Left lobe of liver (tissue), 2 donors: ENCODE measurements at regions not wholly inside any gene's neighbourhood (a gene's known extent, or its start where the extent isn't known, plus 50 kb on each side); places are given as distances from the start of the nearest gene placed in this dataset.
"Not testable (repeated sequence)": the region's sequence is repeated elsewhere in the genome, so short reads cannot be mapped to it uniquely, and the experiment has no call there.

ENCODE experiments used
- ATAC-seq: fragments of 200-7000 bp; cut with Tn5 transposase; one replicate; pipeline ENCODE4 v1.9.1; 2020; ENCODE audit warnings: mild to moderate bottlenecking, moderate library complexity
- DNase-seq: peaks from one replicate; pipeline ENCODE4 v3.0.0-alpha.2; 2020; ENCODE audit warnings: low spot score
- donor health status: DM: no; HTN: no; CAD: no; lungs with moderate emphysema.
- donor health status: DM: no; HTN: yes; CAD: no.

- no peak for DNase-seq
Measured at GRCh38 chr7:152594801-152595200, 81.1 kb downstream of the XRCC2 start.

GRCh38 chr7:152591976-152592375 is 84.0 kb downstream of the XRCC2 start:
- DNase-seq (no peak), ATAC-seq (no peak)

More at GRCh38 chr7:152594801-152595200, 81.1 kb downstream of the XRCC2 start:
- ATAC-seq, result no peak

DNA sequence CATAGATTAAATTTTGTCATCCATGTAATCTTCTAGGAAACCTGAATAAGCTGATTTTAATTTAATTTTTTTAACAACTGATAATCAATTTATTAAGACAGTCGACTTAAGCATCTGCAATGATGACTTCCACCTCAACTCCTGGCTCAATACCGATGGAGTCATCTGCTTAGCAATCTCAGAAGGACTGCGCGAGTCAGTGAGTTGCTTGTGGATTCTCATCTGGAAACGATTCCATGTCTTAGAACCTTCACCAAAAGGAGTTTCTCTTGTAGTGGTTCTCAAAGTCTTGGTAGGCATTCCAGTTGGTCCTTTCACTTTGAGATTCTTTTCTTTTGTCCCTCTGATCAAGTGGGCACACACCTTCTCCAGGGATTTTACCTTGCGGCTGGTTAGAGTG is 85.5 kb downstream of the XRCC2 start:
- DNase-seq, result no peak
- no peak for ATAC-seq

DNA sequence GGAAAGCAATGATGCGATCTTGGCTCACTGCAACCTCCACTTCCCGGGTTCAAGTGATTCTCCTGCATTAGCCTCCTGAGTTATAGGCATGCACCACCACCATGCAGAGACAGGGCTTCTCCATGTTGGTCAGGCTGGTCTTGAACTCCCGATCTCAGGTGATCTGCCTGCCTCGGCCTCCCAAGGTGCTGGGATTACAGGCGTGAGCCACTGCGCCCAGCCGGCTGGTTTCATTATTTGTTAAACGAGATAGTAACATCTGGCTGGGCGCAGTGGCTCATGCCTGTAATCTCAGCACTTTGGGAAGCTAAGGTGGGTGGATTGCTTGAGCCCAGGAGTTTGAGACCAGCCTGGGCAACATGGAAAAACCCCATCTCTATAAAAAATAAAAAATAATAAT is 86.1 kb downstream of the XRCC2 start:
- ATAC-seq, DNase-seq: not testable (repeated sequence)

- DNase-seq, result no peak
- ATAC-seq, result no peak
Measured at GRCh38 chr7:152588350-152588749, 87.6 kb downstream of the XRCC2 start.

- no peak for DNase-seq
- no peak for ATAC-seq
Measured at GRCh38 chr7:152587366-152587765, 88.6 kb downstream of the XRCC2 start.

DNA sequence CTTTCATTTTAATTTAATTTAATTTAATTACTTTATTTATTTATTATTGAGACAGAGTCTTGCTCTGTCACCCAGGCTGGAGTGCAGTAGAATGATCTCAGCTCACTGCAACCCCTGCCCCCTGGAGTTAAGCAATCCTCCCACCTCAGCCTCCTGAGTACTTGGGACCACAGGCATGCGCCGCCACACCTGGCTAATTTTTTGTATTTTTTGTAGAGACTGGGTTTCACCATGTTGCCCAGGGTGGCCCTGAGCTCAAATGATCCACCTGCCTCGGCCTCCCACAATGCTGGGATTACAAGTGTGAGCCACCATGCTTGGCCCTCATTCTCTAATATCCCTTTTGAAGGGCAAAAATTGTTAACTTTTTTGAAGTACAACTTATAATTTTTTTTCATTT is 92.9 kb downstream of the XRCC2 start:
- DNase-seq, result no peak
- ATAC-seq, result no peak

GRCh38 chr7:152579070-152579469 is 96.9 kb downstream of the XRCC2 start:
- DNase-seq, result no peak
- ATAC-seq, result no peak

GRCh38 chr7:152577339-152577738 is 98.6 kb downstream of the XRCC2 start:
- no peak for ATAC-seq
- DNase-seq, result no peak

DNA sequence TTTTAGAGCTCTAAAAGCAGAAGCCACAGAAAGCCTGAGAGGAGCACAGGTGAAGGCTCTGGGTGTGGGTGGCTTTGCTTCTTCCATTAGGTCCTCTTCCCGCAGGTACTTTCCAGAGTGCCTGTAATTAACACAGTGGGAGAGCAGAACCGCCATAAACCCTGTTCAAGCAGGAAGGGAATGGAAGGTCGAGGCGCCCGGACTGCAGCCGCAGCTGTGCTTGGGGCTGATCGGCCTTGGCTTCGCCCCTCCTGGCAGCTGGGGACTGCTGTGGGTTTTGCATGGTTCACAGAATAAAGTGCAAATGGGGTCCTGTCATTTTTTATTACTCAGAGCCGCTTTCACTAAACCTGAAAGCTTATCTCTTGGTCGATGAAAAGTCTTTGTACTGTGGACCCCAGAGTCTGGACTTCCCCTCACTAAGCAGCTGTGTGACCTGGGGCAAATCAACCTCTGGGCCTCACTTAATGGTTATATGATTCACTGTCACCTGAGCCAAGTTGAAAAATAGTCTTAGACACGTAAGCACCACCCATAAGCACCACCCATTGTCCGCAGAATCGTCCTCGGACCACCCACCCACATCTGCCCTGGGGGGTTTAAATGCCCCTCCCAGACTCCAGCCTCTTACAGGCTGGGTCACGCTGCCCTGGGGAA is 100.9 kb downstream of the XRCC2 start:
- ATAC-seq (no peak), DNase-seq (no peak)

- not testable (repeated sequence) for ATAC-seq, DNase-seq
Measured at GRCh38 chr7:152573186-152573585, 102.8 kb downstream of the XRCC2 start.

DNA sequence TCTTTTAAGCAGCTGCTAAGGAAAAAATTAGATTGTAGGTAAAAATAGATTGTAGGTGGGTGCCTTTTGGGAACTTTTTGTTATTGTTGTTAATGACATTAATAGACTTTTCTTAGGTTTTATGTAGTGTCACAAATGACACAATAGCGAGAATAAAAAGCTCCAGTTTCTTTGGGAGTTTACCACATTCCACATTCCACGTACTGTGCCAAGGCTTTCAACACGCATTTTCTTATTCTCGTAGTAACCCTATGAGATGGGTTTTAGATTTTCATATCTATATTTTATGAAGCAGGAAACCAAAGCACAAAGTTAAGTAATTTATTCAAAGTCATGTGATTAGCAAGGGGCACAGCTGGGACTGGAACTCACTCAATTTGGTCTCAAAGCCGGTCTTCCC is 103.8 kb downstream of the XRCC2 start:
- ATAC-seq (no peak), DNase-seq (no peak)

- DNase-seq, result no peak
- ATAC-seq, result no peak
Measured at GRCh38 chr7:152571068-152571467, 104.9 kb downstream of the XRCC2 start.

GRCh38 chr7:152568972-152569371 is 107.0 kb downstream of the XRCC2 start:
- no peak for ATAC-seq
- no peak for DNase-seq

DNA sequence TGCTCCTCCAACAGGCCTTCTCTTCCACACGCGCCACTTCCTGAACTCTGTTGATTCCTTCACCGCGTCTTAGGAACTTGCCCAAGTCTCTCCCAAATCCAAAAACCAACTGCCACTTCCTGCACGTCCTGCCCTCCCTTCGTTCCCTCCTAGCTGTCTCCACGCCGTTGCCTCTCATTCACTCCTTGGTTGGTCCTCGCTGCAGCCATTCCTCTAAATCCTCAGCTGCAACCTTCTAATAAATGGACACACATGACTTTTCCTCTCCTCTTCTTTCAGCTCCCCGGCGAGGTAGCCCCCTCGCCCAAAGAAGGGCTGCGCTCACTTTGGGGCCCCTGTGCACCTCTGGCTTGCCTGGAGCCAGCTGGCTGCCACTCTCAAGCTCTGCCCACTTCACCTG is 110.2 kb downstream of the XRCC2 start:
- no peak for ATAC-seq
- DNase-seq, result no peak

DNA sequence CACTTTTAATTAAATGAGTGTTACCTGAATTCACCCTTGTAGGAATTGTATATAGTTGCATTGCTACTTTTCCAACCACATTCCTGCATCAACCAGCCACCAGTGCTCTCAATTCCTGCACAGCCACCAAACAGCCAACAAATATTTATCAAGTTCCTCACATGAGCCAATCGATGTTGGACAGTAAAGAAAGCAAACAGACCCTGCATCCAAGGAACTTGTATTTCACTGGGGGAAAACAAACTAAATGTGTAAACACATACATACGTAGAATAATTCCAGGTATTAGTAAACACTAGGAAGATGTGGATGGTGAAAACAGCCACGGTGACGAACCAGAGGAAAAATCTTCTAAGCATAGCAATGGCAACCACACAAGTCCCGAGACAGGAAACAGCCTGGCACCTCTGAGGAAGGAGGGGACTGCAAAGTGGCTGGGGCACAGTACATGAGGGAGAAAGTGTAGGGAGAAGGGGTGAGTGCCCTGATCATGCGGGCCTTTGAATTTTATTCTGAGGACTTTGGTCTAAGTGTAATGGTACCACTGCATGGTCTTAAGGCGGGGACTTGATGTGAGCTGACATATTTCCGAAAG is 111.2 kb downstream of the XRCC2 start:
- no peak for ATAC-seq
- no peak for DNase-seq

- ATAC-seq (no peak), DNase-seq (no peak)
Measured at GRCh38 chr7:152556013-152556755, 119.8 kb downstream of the XRCC2 start.

DNA sequence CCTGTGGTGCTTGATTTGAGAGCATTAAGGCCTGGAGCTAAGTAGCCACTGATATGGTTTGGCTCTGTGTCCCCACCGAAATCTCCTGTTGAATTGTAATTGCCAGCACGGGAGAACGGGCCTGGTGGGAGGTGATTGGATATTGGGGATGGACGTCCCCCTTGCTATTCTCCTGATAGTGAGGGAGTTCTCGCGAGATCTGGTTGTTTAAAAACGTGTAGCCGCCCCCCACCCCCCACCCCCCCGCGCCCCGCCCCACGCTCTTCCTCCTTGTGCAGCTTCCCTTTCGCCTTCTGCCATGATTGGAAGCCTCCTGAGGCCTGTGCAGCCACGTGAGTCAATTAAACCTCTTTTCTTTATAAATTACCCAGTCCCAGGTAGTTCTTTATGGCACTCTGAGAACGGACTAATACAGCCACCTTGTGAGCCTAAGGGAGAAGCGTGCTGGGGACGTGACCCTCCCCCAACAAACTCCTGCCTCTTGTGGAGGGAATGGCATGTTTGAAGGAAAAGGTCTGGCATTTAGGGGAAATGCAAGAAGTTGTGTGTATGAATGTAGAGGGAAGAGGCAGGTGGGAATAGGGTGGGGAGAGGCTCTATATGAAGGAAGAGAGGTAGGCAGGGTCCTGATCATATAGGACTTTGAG is 118.0 kb upstream of the KMT2C start:
- peak; percentile 33 for ATAC-seq
- DNase-seq, result no peak

- peak; percentile 92 for ATAC-seq
- no peak for DNase-seq
Measured at GRCh38 chr7:152551304-152552036, 115.7 kb upstream of the KMT2C start.

DNA sequence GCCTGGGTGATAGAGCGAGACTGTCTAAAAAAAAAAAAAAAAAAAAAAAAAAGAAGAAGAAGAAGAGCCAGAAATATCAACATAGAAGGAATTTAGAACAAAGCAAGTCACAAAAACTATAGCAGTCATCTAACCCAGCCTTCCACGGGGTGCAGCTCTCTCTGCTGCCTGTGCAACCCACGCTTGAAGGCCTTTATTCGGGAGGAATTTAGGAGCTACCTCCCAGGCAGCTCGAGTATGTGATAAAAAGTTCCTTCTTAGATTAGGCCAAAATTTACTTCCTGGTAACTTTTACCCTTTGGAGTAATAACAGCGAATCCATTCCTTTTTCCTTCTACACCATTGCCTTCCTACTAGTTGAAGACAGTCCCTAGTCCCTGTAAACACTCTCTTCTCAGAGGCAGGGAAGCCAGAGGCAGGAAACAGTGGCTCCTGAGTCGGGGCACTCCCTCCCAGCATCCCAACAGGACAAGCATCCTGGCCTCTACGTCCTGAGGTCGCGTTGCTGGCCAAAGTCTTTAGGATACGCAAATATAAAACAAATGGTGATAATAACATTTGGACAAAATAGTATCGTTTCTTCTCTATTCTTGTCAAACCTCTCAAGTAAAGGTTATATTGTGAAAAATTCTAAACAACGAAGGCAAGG is 109.3 kb upstream of the KMT2C start:
- ATAC-seq (no peak), DNase-seq (no peak)
